GM18870 (cell line): ENCODE measurements at regions not wholly inside any gene's neighbourhood (a gene's known extent, or its start where the extent isn't known, plus 50 kb on each side); places are given as distances from the start of the nearest gene placed in this dataset.
"Not testable (repeated sequence)": the region's sequence is repeated elsewhere in the genome, so short reads cannot be mapped to it uniquely, and the experiment has no call there.

ENCODE experiments used
- ATAC-seq: cut with Tn5 transposase; IDR thresholded peaks from one replicate; pipeline ENCODE4 v1.9.1; 2021; ENCODE audit warnings: moderate library complexity; ENCODE audit not compliant: unreplicated experiment

DNA sequence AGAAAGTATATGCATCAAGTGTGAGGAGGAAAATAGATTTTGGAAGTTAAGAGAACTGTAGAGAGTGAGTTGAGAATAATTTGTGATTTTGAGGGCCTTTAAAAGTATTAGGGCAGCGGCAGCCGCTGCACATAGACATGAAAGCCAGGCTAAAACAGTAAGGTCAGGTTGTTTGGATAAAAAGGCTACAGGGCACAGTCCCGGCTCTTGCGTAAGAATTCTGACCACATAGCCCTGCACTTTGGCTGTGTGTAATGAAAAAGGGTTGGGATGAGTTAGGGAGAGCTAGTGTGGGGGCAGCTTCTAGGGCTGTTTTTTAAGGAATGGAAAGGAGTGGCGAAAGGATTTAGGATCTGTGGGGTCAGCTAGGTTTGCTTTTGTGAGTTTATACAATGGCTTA, 130.8 kb downstream of the CCDC71L start:
- ATAC-seq: not testable (repeated sequence)

DNA sequence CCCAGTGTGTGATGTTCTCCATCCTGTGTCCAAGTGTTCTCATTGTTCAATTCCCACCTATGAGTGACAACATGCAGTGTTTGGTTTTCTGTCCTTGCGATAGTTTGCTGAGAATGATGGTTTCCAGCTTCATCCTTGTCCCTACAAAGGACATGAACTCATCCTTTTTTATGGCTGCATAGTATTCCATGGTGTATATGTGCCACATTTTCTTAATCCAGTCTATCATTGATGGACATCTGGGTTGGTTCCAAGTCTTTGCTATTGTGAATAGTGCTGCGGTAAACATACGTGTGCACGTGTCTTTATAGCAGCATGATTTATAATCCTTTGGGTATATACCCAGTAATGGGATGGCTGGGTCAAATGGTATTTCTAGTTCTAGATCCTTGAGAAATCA, 134.3 kb downstream of the CCDC71L start:
- ATAC-seq: not testable (repeated sequence)

DNA sequence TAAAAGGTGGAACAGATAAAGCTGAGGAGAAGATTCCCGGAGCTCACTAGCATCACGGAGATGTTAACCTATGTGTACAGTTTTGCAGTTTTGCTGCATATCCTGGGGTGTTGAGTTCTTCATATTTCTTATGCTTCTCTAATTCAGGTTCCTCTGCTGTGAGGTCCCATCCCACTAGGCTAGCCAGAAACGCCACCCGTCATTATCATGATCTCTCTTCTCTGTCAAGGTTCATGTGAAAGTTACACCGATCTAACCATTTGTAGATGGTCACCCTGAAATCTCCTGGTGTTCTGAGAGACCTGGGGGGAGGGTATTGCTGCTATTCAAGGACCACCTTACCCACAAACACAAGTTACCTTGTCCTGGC, 136.3 kb downstream of the CCDC71L start:
- ATAC-seq: no peak

DNA sequence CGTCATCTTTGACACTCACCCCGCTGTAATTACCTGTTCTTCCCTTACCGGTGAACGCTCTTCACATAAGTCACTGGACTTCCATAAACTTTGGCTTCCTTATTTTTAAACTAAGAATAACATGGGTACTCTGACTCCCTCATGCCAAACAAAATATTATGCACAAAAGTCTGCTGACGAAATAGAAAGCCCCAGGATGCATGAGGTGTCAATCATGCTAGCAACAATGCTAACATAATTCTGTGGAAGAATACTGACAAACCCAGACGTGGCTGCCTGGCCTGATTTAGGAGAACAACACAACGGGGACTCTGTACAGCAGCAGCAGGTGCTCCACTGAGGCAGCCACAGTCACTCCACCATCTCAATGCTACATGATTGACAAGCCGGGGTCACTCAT, 137.5 kb downstream of the CCDC71L start:
- ATAC-seq: no peak

DNA sequence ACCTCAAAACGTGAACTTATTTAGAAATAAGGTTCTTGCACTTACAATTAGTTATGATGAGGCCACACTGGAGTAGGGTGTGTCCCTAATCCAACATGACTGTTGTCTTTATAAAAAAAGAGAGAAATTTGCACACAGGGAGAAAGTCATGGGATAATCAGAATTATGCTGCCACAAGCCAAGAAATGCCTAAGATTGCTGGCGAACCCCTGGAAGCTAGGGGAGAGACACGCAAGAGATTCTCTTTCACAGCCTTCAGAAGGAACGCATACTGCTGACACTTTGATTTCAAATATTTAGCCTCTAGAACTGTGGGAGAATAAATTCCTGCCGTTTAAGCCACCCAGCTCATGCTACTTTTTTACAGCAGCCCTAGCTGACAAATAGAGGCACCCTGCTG, 138.3 kb downstream of the CCDC71L start:
- no peak for ATAC-seq

DNA sequence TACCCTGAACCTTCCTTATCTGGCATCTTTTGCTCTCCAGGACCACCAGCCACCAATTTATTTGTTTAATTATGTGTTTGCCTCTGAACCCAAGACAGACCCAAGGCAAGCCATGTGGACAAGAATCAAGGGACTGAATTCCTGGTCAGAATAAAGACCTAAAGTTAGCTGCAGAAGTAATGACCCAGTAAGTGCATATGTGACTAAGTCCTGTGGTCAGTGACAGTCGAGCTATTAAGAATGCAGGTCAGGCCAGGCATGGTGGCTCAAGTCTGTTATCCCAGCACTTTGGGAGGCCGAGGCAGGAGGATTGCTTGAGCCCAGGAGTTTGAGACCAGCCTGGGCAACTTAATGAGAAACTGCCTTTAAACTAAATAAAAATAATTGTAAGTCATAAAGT, 139.4 kb downstream of the CCDC71L start:
- no peak for ATAC-seq

DNA sequence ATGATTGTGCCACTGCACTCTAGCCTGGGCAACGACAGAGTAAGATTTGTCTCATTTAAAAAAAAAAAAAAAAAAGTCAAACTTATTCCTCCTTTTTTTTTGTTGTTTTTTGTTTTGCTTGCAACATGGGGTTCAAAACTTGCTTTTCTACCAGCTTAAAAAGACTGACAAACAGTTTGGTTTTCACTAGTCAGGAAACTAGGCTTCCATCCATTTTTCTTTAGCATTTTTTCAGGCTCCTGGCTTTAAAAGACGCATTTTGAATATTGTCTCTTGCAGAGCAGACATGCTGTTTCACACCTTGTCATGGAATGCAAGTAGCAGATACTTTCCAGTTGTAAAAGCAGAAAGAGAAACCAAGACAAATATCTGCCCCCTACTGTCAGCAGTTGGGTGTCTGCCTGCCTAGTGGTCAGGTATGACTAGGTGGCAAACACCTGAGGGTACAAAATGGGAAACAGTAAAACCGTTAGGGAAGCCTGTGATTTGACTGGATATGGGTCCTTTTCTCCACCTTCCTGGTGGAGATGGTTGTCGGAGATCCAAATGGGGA, 139.9 kb downstream of the CCDC71L start:
- ATAC-seq: no peak

DNA sequence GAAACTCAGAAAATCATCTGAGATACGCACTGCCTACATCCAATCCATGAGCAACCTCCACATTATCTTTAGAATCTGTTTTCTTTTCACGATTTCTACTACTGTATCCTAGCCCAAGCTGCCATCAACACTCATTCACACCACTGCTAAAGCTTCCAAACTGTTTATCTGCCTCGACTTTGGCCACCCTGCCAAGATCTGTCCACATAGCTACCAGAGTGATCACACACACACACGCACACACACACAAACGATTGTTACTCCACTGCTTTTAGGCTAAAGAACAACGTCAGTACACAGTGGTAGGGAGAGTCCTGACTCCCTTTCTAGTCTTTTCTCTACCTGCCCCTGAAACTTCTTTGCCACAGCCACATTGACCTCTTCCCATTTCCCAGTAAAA, 142.0 kb downstream of the CCDC71L start:
- no peak for ATAC-seq

DNA sequence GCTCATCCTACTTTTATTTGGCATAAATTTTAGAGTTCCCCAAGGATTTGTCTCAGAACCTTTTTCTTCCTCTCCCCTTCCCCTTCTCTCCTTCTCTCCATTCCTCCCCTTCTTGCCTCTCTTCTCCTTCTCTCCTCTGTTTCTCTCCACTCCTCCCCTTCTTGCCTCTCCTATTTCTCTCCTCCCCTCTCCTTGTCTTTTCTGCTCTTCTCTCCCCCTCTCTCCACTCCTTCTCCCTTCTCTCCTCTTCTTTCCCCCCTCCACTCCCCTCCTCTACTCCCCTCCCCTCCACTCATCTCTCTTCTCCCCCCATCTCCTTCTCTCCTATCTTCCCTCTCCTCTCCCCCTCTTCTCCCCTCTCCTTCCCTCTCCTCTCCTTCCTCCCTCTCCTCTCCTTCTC, 142.7 kb downstream of the CCDC71L start:
- ATAC-seq: no peak

DNA sequence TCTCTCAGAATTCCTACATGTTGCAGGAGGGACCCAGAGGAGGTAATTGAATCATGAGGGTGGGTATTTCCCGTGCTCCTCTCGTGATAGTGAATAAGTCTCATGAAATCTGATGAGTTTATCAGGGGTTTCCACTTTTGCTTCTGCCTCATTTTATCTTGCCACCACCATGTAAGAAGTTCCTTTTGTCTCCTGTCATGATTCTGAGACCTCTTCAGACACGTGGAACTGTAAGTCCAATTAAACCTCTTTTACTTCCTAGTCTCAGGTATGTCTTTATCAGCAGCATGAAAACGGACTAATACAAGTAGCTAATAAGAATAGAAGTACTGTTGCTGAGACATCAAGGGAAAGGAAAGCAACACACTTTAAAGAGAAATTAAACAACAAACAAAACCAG, 143.4 kb downstream of the CCDC71L start:
- ATAC-seq: no peak

DNA sequence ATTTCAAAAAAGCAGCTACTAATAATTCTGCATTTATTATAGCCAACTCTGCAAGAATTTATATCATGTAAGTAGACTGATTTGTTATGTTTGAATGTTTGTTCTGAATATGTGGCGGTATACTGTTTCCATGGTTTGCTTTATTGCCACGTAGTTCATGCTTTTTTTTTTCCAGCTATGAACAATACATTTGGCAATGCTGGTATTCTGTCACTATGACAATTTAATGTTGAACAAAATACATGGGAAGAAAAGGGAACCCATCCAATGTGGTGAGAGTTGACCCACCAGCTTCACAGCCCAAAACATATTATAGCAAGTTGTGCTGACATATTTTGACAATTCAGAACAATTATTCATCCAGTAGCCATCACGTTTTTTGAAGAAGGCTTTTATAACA, 145.6 kb downstream of the CCDC71L start:
- no peak for ATAC-seq

DNA sequence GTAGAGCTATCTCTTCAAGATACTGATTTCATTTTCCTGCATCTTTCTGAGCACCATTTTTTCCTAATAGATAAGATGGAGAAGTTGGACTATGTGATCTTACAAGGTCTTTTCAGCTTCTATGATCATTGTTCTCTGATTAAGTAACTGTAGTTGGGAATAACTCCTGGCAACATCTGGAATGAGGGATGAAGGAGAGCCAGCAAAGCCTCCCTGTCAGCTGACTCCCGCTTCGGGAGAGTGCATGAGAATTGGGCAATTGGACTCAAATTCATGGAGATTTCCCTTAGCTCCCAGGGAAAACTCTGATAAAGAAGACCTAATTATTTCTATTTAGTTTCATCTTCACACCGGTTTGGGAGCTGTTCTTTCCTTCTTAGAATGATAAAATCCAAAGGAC, 146.1 kb downstream of the CCDC71L start:
- no peak for ATAC-seq

DNA sequence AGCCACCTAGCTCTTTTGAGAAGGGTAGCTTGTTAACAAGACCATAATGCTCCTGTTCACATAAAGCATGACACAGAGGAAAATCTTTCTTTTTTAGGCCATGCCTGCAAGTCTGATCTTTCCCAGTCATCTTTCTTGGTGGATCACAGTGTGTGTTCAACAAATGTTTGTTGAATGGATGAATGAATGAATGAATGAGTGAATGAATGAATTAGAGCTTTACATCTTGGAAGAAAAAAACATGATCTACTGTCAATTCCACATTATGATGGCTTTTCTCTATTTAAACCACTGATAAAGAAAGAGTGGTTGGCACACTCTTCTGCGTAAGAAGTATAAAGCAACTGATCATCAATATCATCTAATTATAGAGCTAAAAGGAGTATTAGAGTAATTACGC, 148.7 kb downstream of the CCDC71L start:
- no peak for ATAC-seq

DNA sequence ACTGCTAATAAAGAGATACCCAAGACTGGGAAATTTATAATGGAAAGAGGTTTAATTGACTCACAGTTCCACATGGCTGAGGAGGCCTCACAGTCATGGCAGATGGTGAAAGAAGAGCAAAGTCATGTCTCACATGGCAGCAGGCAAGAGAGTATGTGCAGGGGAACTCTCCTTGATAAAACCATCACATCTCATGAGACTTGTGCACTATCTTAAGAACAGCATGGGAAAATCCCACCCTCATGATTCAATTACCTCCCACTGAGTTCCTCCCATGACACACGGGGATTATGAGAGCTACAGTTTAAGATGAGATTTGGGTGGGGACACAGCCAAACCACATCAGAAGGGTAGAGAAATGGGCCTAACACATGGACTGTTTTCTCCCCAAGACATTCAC, 156.3 kb downstream of the CCDC71L start:
- no peak for ATAC-seq

DNA sequence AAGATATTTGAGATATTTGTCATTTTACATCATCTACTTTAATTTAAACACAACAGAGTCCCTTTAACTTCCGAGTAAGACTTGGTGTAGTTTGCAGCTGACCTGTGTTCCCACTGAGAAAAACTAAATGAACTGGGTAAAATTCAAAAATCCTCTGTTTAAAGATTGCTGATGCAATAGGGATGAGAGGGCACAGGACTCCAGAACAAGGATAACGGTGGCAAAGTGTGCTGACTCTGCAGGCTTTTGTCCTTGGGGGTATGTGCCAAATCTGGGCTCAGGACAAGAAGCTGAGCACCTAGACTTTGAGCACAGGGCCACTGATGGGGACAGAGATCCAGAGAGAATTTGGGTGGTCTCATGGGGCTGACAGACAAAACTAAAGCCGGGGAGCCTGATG, 156.8 kb downstream of the CCDC71L start:
- no peak for ATAC-seq

DNA sequence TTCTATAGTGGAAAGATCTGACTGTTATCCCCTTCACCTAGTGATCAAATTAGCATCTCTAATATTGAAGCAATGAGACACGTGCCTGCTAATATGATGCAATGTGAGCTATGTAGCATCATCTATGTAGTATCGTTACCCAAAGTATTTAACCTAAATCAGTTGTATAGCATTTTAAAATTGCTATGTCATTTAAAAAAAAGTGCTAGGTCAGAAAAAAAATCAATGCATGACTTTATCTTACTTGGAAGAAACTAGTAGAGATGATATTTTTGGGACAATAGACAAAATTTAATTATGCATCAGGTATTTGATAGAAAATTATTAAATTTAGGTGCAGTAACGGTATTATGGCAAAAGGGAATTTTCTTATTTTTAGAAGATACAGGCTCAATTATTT, 157.3 kb downstream of the CCDC71L start:
- ATAC-seq: no peak

DNA sequence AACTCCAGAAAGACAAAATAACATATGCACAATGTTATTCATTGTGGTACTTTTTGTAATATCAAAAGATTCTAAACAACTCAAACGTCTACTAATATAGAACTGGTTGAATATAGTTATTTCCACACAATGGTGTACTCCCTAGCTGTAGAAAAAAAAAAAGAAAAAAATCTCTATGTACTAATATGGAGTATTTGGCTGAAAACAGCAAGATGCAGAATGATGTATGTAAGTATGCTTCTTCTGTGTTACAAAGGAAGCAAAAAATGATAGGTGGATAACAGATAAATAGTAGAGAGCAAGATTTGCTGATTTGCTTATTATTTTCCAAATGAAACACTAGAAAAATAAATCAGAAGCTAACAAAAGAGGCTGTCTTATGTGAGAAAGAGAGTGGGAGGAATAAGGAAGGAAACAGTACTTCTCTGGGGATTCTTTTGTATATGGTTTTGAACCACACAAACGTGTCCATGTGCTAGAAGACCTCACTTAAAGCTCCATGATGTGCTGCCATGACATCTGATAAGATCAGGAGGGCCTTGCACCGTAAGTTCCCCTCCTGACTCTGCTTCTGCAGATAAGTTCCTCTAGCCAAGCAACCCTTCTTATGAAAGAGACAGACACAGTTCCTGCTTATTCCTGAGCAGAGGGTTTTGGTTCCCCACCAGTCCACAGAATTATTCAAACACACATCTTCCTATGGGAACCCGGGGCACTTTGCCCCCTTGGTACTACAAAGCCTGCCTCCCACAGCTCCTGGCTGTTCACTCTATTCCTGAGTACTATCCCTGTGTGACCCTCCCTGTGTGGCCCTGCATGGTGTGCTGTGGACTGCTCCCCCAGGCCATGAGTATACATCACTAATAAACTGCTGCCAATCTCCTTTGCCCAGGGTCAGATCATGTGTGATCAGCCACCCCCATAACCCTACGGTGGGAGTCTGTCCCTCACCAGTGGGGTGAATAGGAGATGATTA, 159.1 kb downstream of the CCDC71L start:
- no peak for ATAC-seq

DNA sequence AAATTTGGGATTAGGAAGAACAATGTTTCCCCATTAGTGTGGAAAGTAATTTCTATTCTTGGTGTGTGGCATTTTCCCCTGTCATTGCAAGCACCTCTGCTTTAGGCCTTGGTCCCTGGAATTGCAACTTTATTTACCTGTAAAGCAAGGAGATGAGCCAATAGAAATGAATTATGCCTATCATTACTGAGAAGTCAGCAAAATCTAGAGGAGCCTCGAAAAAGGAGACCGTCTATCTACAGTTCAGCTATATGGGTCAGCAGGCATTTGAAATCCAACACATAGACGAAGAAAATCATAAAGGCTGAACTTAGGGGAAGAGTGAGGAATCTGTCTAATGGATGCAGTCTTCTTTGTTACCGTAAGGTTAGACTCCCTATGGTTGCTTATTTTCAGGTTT, 161.1 kb downstream of the CCDC71L start:
- no peak for ATAC-seq

DNA sequence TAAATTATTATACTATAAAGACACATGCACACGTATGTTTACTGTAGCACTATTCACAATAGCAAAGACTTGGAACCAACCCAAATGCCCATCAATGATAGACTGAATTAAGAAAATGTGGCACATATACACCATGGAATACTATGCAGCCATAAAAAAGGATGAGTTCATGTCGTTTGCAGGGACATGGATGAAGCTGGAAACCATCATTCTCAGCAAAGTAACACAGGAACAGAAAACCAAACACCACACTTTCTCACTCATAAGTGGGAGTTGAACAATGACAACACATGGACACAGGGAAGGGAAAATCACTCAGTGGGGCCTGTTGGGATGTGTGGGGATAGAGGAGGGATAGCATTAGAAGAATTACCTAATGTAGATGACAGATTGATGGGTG, 163.0 kb downstream of the CCDC71L start:
- ATAC-seq: not testable (repeated sequence)

DNA sequence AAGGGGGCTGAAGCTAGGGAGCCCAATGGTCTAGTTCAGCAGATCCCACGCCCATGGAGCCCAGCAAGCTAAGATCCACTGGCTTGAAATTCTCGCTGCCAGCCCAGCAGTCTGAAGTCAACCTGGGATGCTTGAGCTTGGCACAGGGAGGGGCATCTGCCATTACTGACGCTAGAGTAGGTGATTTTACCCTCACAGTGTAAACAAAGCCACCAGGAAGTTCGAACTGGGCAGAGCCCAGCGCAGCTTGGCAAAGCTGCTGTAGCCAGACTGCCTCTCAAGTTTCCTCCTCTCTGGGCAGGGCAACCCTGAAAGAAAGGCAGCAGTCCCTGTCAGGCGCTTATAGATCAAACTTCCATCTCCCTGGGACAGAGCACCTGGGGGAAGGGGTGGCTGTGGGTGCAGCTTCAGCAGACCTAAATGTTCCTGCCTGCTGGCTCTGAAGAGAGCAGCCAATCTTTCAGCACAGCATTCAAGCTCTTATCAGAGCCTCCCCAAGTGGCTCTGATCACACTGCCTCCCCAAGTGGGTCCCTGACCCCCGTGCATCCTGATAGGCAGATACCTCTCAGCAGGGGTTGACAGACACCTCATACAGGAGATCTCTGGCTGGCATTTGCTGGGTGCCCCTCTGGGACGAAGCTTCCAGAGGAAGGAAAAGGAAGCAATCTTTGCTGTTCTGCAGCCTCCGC, 167.8 kb downstream of the CCDC71L start:
- no peak for ATAC-seq

DNA sequence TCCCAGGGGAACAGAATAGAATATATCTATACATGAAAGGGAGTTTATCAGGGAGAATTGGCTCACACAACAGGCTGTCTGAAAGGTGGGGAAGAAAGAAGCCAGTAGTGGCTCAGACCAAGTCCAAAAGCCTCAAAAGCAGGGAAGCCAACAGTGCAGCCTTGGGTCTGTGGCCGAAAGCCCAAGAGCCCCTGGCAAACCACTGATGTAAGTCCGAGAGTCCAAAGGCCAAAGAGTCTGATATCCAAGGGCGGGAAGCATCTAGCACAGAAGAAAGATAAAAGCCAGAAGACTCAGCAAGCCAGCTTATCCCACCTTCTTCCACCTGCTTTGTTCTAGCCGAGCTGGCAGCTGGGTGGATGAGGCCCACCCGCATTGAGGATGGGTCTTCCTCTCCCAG, 172.5 kb downstream of the CCDC71L start:
- ATAC-seq: no peak

DNA sequence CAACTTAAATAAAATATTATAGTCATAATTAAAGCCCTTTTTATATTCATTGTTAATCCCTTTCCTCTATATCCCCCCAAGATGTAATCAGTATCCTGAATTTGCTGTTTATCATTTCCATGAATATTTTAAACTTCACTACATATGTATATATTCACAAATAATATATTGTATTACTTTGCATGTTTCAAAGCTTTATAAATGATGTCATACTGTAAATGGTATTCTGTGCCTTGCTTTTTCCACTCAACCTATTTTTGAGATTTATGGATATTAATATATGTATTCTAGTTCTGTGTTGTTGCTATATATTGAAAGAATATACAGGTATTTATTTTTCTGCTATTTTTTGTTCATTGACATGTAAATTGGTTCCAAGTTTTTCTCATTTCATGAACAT, 173.1 kb downstream of the CCDC71L start:
- ATAC-seq: no peak
